SK-N-MC (cell line): ENCODE measurements at regions not wholly inside any gene's neighbourhood (a gene's known extent, or its start where the extent isn't known, plus 50 kb on each side); places are given as distances from the start of the nearest gene placed in this dataset.
"Not testable (repeated sequence)": the region's sequence is repeated elsewhere in the genome, so short reads cannot be mapped to it uniquely, and the experiment has no call there.

ENCODE experiments used
- DNase-seq: peaks from one replicate; pipeline ENCODE4 v3.0.0-alpha.2; 2011; ENCODE audit warnings: low read depth, low spot score
- H3K27ac ChIP-seq: fragments of 200-600 bp; sonication (generic); 2 replicates; pipeline ENCODE4 v1.5.1; 2016; ENCODE audit warnings: mixed run types
- H3K36me3 ChIP-seq: fragments of 200-600 bp; sonication (generic); 2 replicates; pipeline ENCODE4 v1.6.1; 2017; ENCODE audit warnings: antibody characterized with exemption, low read length, mixed read lengths; ENCODE audit not compliant: insufficient read depth
- H3K4me3 ChIP-seq: fragments of 200-600 bp; sonication (generic); 2 replicates; pipeline ENCODE4 v1.5.1; 2016
- H3K9ac ChIP-seq: fragments of 200-600 bp; sonication (generic); 2 replicates; pipeline ENCODE4 v1.8.0; 2017; ENCODE audit warnings: mixed run types, mixed read lengths; ENCODE audit not compliant: insufficient read length
- H3K9me3 ChIP-seq: fragments of 200-600 bp; sonication (generic); 2 replicates; pipeline ENCODE4 v1.6.1; 2017; ENCODE audit warnings: low read depth, mild to moderate bottlenecking, antibody characterized with exemption, low read length, moderate library complexity, mixed read lengths
- EZH2 ChIP-seq: fragments of 200-600 bp; sonication (generic); IDR thresholded peaks from one replicate; pipeline ENCODE4 v1.6.1; 2017; ENCODE audit warnings: antibody characterized with exemption
- FOXP2 ChIP-seq: optimal IDR thresholded peaks from 2 replicates; pipeline ENCODE3; 2011; ENCODE audit warnings: mild to moderate bottlenecking, moderate library complexity; ENCODE audit not compliant: insufficient read depth; ENCODE audit errors: extremely low read length, control extremely low read depth
- POLR2AphosphoS5 ChIP-seq: IDR thresholded peaks from 2 replicates; pipeline ENCODE4 v1.6.1; 2012; ENCODE audit warnings: mild to moderate bottlenecking, low read depth, low read length, borderline replicate concordance

- Histone ChIP-seq H3K9ac (no peak overlapping the region), H3K4me3 (no peak overlapping the region), H3K9me3 (no peaks in the 10 kb centered on the region), H3K27ac (no peak overlapping the region), H3K36me3 (no peaks in the 10 kb centered on the region)
- TF ChIP-seq FOXP2 = no peak
- no peak for TF ChIP-seq POLR2AphosphoS5
- TF ChIP-seq EZH2 = no peak
- no peak for DNase-seq
Observed at GRCh38 chr1:68890736-68891135, 393.9 kb upstream of the DEPDC1 start.

DNA sequence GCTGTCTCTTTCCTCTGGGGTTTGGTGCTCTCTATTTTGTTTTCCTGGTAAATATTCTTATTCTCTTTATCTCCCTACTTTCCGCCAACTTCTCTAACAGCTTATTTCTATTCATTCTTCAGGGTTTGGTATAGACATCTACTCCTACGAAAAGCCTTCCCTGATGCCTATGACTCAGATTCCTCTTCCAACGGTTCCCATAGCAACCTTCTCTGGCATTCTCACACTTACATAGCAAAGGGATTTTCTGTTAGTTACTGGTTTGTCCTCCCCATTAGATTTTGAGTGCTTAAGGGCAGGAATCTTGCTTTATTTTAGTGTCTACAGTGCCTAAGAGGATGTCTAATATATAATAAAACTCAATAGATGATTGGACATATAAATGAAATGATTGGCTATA is 407.6 kb upstream of the DEPDC1 start:
- Histone ChIP-seq H3K9ac (no peak overlapping the region), H3K27ac (no peak overlapping the region), H3K4me3 (no peak overlapping the region), H3K36me3 (no peaks in the 10 kb centered on the region), H3K9me3 (no peaks in the 10 kb centered on the region)
- DNase-seq = no peak
- TF ChIP-seq POLR2AphosphoS5 (no peak), EZH2 (no peak), FOXP2 (no peak)

DNA sequence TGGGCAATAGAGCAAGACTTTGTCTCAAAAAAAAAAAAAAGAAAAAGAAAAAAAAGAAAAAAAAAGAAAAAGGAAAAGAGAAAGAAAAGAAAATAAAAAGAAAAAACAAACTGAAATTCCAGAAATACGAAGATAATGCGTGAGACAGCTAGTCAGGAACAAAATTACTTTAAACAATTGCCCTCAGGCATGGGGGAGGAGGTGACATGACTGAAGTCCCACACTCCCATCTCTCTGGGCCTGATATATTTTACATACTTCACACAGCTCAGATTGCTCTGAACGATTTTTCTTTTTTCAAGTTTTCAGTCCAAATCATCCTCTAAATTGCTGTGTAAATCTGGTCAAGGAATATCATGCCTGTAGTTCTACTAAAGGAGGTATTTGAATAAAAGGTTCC is 409.5 kb upstream of the DEPDC1 start:
- no peaks in the 10 kb centered on the region for H3K36me3 ChIP-seq
- DNase-seq = no peak
- no peak overlapping the region for H3K9ac ChIP-seq
- H3K27ac ChIP-seq = no peak overlapping the region
- H3K9me3 ChIP-seq = no peaks in the 10 kb centered on the region
- no peak overlapping the region for H3K4me3 ChIP-seq
- TF ChIP-seq EZH2 (no peak), POLR2AphosphoS5 (no peak), FOXP2 (no peak)

DNA sequence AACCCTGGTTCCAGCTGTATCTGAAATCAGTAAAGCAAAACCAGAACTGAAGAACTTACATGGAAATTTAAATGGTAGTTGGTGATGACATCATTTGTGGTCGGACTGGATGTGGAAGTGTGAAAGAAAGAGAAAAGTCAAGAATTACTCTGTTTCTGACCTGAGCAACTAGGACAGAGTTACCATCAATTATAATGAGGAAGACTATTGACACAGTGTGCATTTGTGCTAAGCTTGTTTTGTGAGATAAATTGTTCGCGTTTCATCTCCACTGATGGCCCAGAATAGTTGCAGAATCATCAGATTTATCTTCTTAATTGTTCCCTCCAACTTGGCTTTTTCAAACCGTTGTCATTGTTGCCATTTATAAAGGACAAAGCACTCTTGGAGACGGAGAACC is 410.6 kb upstream of the DEPDC1 start:
- TF ChIP-seq POLR2AphosphoS5 (no peak), FOXP2 (no peak), EZH2 (no peak)
- no peaks in the 10 kb centered on the region for H3K9me3 ChIP-seq

GRCh38 chr1:68908316-68908715 is 411.4 kb upstream of the DEPDC1 start:
- Histone ChIP-seq H3K9ac (no peak overlapping the region), H3K4me3 (no peak overlapping the region), H3K9me3 (no peaks in the 10 kb centered on the region), H3K27ac (no peak overlapping the region), H3K36me3 (no peaks in the 10 kb centered on the region)
- DNase-seq = no peak
- TF ChIP-seq EZH2 (no peak), FOXP2 (no peak), POLR2AphosphoS5 (no peak)

More for the DNA sequence above, 410.6 kb upstream of the DEPDC1 start:
- Histone ChIP-seq H3K9ac (no peak overlapping the region), H3K4me3 (no peak overlapping the region), H3K36me3 (no peaks in the 10 kb centered on the region), H3K27ac (no peak overlapping the region)
- DNase-seq = no peak

DNA sequence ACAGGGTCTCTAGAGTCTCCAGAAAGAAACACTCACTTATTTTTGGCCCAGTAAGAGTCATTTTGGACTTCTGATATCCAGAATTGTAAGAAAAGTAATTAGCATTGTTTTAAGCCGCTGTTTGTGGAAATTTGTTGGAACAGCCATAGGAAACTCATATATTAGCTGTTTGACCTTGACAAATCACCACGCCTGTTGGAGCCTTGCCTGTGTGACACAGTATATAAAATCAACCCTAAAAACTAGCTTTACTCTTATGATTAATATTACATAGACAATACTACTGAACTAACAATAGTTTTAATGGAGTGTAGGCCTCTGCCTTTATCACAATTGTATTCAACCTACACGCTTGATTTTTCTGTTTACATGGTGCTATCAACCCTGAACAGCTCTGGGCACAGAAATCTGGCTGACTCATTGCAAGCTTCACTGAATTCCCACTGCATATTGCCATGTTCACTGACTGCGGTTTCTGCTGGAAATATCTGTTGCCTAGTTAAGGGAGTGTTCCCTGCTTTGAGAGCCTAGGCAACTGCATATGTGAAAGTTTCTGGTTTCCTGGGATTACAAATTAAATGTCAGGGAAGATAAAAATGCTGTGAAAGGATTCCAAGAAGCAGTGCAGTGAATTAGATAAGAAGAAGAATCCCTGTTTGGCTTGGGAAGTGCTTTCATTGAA is 419.5 kb upstream of the DEPDC1 start:
- H3K36me3 ChIP-seq = no peaks in the 10 kb centered on the region
- no peaks in the 10 kb centered on the region for H3K9me3 ChIP-seq
- no peak overlapping the region for H3K27ac ChIP-seq
- DNase-seq = no peak
- H3K4me3 ChIP-seq = no peak overlapping the region
- TF ChIP-seq EZH2 (no peak), FOXP2 (no peak), POLR2AphosphoS5 (no peak)
- H3K9ac ChIP-seq = no peak overlapping the region

- no peak overlapping the region for H3K9ac ChIP-seq
- no peak overlapping the region for H3K27ac ChIP-seq
- H3K36me3 ChIP-seq = no peaks in the 10 kb centered on the region
- no peaks in the 10 kb centered on the region for H3K9me3 ChIP-seq
- DNase-seq = no peak
- TF ChIP-seq EZH2 = no peak
- no peak for TF ChIP-seq FOXP2
- TF ChIP-seq POLR2AphosphoS5 = no peak
- no peak overlapping the region for H3K4me3 ChIP-seq
Observed at GRCh38 chr1:68917456-68917855, 420.6 kb upstream of the DEPDC1 start.

GRCh38 chr1:68918563-68918962 is 421.7 kb upstream of the DEPDC1 start:
- Histone ChIP-seq H3K4me3 (no peak overlapping the region), H3K9me3 (no peaks in the 10 kb centered on the region), H3K27ac (no peak overlapping the region), H3K36me3 (no peaks in the 10 kb centered on the region), H3K9ac (no peak overlapping the region)
- TF ChIP-seq EZH2 (no peak), POLR2AphosphoS5 (no peak), FOXP2 (no peak)
- no peak for DNase-seq

GRCh38 chr1:68919075-68919474 is 422.2 kb upstream of the DEPDC1 start:
- no peaks in the 10 kb centered on the region for H3K36me3 ChIP-seq
- no peak overlapping the region for H3K4me3 ChIP-seq
- no peak overlapping the region for H3K9ac ChIP-seq
- TF ChIP-seq EZH2 (no peak), FOXP2 (no peak), POLR2AphosphoS5 (no peak)
- H3K9me3 ChIP-seq = no peaks in the 10 kb centered on the region
- H3K27ac ChIP-seq = no peak overlapping the region
- DNase-seq = no peak

- H3K9ac ChIP-seq, H3K36me3 ChIP-seq, H3K9me3 ChIP-seq, H3K4me3 ChIP-seq, DNase-seq, H3K27ac ChIP-seq: not testable (repeated sequence)
Observed at GRCh38 chr1:68923475-68924088, 426.7 kb upstream of the DEPDC1 start.
